CD8-positive, alpha-beta memory T cell (primary cell): ENCODE measurements at regions not wholly inside any gene's neighbourhood (a gene's known extent, or its start where the extent isn't known, plus 50 kb on each side); places are given as distances from the start of the nearest gene placed in this dataset.

Source experiments
- CTCF ChIA-PET: fragments of 350-600 bp; sonication (Branson Sonifier 250); formaldehyde crosslinking; loops from one replicate; lab custom pipeline; 2021; ENCODE audit warnings: antibody characterized with exemption; lab: Charles Lee
- POLR2A ChIA-PET: fragments of 350-600 bp; sonication (Branson Sonifier 250); formaldehyde crosslinking; loops from one replicate; lab custom pipeline; 2021; ENCODE audit warnings: antibody characterized with exemption; lab: Charles Lee
- DNase-seq, 5 donors: peaks; one replicate each; pipeline versions ENCODE4 v3.0.0 to v3.0.0-alpha.2; 2020 to 2022; ENCODE audit warnings: mixed read lengths in 1 of 5
- H3K27ac ChIP-seq: one replicate; pipeline ENCODE4 v1.7.0; 2013; ENCODE audit warnings: low read depth, mild to moderate bottlenecking, low read length, moderate library complexity
- H3K27me3 ChIP-seq: 2 replicates; pipeline ENCODE4 v1.7.0; 2013; ENCODE audit warnings: low read length, mild to moderate bottlenecking; ENCODE audit not compliant: insufficient read depth, poor library complexity, severe bottlenecking
- H3K36me3 ChIP-seq: 2 replicates; pipeline ENCODE4 v1.7.0; 2013; ENCODE audit warnings: mild to moderate bottlenecking, low read length, moderate library complexity; ENCODE audit not compliant: insufficient read depth
- H3K4me1 ChIP-seq: 2 replicates; pipeline ENCODE4 v1.7.0; 2013; ENCODE audit warnings: mild to moderate bottlenecking, low read length, moderate library complexity; ENCODE audit not compliant: insufficient read depth
- H3K4me3 ChIP-seq: 2 replicates; pipeline ENCODE4 v1.7.0; 2013; ENCODE audit warnings: mild to moderate bottlenecking, low read length
- H3K9me3 ChIP-seq: 2 replicates; pipeline ENCODE4 v1.7.0; 2013; ENCODE audit warnings: mild to moderate bottlenecking, low read length
- H3K27ac Mint-ChIP-seq, 8 donors: one replicate each; pipeline ENCODE4 v1.8.0; 2020 to 2021; ENCODE audit warnings: mixed read lengths in 8 of 8, mild to moderate bottlenecking in 6 of 8, inconsistent platforms in 3 of 8, moderate library complexity in 3 of 8
- H3K27me3 Mint-ChIP-seq, 2 donors: one replicate each; pipeline ENCODE4 v1.8.0; 2020 to 2021; ENCODE audit warnings: mixed read lengths in 2 of 2, mild to moderate bottlenecking in 1 of 2, moderate library complexity in 1 of 2
- H3K36me3 Mint-ChIP-seq, 3 donors: one replicate each; pipeline ENCODE4 v1.8.0; 2020 to 2021; ENCODE audit warnings: mixed read lengths in 3 of 3, inconsistent platforms in 1 of 3, mild to moderate bottlenecking in 1 of 3
- H3K4me1 Mint-ChIP-seq, 3 donors: one replicate each; pipeline ENCODE4 v1.8.0; 2020 to 2021; ENCODE audit warnings: mixed read lengths in 3 of 3, inconsistent platforms in 1 of 3, mild to moderate bottlenecking in 1 of 3
- H3K4me3 Mint-ChIP-seq, 7 donors: one replicate each; pipeline ENCODE4 v1.8.0; 2020 to 2021; ENCODE audit warnings: mixed read lengths in 7 of 7, mild to moderate bottlenecking in 6 of 7, moderate library complexity in 4 of 7, inconsistent platforms in 2 of 7
- H3K9me3 Mint-ChIP-seq, 5 donors: one replicate each; pipeline ENCODE4 v1.8.0; 2020 to 2022; ENCODE audit warnings: mixed read lengths in 5 of 5, mild to moderate bottlenecking in 3 of 5, moderate library complexity in 2 of 5, inconsistent platforms in 1 of 5

GRCh38 chr2:234753701-234754100 lies 198.1 kb upstream of the SH3BP4 start:
- no peak overlapping the region for H3K4me3 Mint-ChIP-seq
- H3K4me1 Mint-ChIP-seq, result no peaks in the 10 kb centered on the region
- peaks cover 6 to 11% of the 10 kb centered on the region in 2 donors for H3K27me3 Mint-ChIP-seq
- ChIA-PET POLR2A (no interaction called here), CTCF (no interaction called here)
- Histone ChIP-seq H3K36me3 (no peaks in the 10 kb centered on the region), H3K9me3 (no peaks in the 10 kb centered on the region), H3K4me3 (no peak overlapping the region), H3K27me3 (no peaks in the 10 kb centered on the region), H3K4me1 (no peaks in the 10 kb centered on the region), H3K27ac (no peak overlapping the region)
- H3K36me3 Mint-ChIP-seq, result no peaks in the 10 kb centered on the region
- H3K27ac Mint-ChIP-seq, result no peak overlapping the region
- H3K9me3 Mint-ChIP-seq, result peaks cover 0 to 4% (median 0%) of the 10 kb centered on the region in 5 donors
- no peak for DNase-seq

GRCh38 chr2:234752966-234753365 lies 198.9 kb upstream of the SH3BP4 start:
- Mint-ChIP-seq H3K27ac (no peak overlapping the region), H3K4me1 (no peaks in the 10 kb centered on the region), H3K27me3 (peaks cover 4 to 9% of the 10 kb centered on the region in 2 donors), H3K36me3 (no peaks in the 10 kb centered on the region), H3K9me3 (peaks cover 0 to 5% (median 0%) of the 10 kb centered on the region in 5 donors), H3K4me3 (no peak overlapping the region)
- POLR2A ChIA-PET, result no interaction called here
- Histone ChIP-seq H3K27ac (no peak overlapping the region), H3K27me3 (no peaks in the 10 kb centered on the region), H3K4me1 (no peaks in the 10 kb centered on the region), H3K36me3 (no peaks in the 10 kb centered on the region), H3K4me3 (no peak overlapping the region), H3K9me3 (no peaks in the 10 kb centered on the region)
- no peak for DNase-seq
- CTCF ChIA-PET, result no interaction called here

DNA sequence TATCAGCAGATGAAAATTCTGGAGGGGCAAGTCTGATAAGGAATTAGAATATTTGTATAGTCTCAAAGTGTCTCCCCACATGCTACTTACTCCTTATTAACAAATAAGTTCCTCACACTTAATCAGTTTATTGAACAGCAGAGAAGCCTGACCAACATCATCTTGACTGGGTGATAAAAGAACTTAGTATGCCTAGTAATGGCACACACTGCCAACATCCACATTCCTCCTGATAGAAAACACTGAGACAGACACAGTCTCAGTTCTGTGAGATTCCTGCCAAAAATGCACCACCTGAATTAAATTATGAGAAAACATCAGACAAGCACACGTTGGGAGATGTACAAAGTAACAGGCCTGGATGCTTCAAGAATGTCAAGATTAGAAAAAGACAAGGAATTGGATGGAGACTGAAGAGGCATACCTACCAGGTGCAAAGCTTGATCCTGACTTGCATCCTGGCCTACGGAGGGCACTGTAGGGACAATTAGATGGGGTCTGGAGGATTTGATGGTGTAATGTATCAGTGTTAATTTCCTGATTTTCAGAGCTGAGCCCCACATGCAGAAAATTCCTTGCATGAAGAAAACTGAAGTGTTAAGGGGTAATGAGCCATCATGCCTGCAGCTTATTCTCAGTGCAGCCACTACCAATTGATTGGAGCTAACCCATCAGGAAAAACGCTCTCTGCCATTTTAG lies 200.4 kb upstream of the SH3BP4 start:
- H3K4me3 ChIP-seq, result no peak overlapping the region
- H3K27ac Mint-ChIP-seq, result peak overlapping the region in 1 of 8 donors; percentile 1
- no peaks in the 10 kb centered on the region for H3K27me3 ChIP-seq
- no peaks in the 10 kb centered on the region for H3K9me3 ChIP-seq
- peaks cover 0 to 5% (median 0%) of the 10 kb centered on the region in 5 donors for H3K9me3 Mint-ChIP-seq
- CTCF ChIA-PET, result no interaction called here
- no peaks in the 10 kb centered on the region for H3K36me3 Mint-ChIP-seq
- no peak overlapping the region for H3K27ac ChIP-seq
- H3K36me3 ChIP-seq, result no peaks in the 10 kb centered on the region
- POLR2A ChIA-PET, result no interaction called here
- DNase-seq, result no peak
- H3K4me1 Mint-ChIP-seq, result no peaks in the 10 kb centered on the region
- H3K4me1 ChIP-seq, result no peaks in the 10 kb centered on the region
- peaks cover 8 to 19% of the 10 kb centered on the region in 2 donors for H3K27me3 Mint-ChIP-seq
- H3K4me3 Mint-ChIP-seq, result no peak overlapping the region

GRCh38 chr2:234747833-234748559 lies 203.8 kb upstream of the SH3BP4 start:
- Mint-ChIP-seq H3K4me1 (no peaks in the 10 kb centered on the region), H3K9me3 (peaks cover 0 to 3% (median 0%) of the 10 kb centered on the region in 5 donors), H3K27me3 (peaks cover 8 to 46% of the 10 kb centered on the region in 2 donors), H3K27ac (no peak overlapping the region), H3K4me3 (no peak overlapping the region), H3K36me3 (no peaks in the 10 kb centered on the region)
- DNase-seq, result no peak
- no peaks in the 10 kb centered on the region for H3K4me1 ChIP-seq
- no peaks in the 10 kb centered on the region for H3K27me3 ChIP-seq
- ChIA-PET CTCF (no interaction called here), POLR2A (no interaction called here)
- no peak overlapping the region for H3K4me3 ChIP-seq
- H3K36me3 ChIP-seq, result no peaks in the 10 kb centered on the region
- no peaks in the 10 kb centered on the region for H3K9me3 ChIP-seq
- no peak overlapping the region for H3K27ac ChIP-seq

- Histone ChIP-seq H3K9me3 (no peaks in the 10 kb centered on the region), H3K36me3 (no peaks in the 10 kb centered on the region), H3K27ac (no peak overlapping the region), H3K4me3 (no peak overlapping the region), H3K27me3 (no peaks in the 10 kb centered on the region), H3K4me1 (no peaks in the 10 kb centered on the region)
- no peaks in the 10 kb centered on the region for H3K4me1 Mint-ChIP-seq
- CTCF ChIA-PET, result no interaction called here
- POLR2A ChIA-PET, result no interaction called here
- H3K36me3 Mint-ChIP-seq, result no peaks in the 10 kb centered on the region
- no peak overlapping the region for H3K4me3 Mint-ChIP-seq
- no peak overlapping the region for H3K27ac Mint-ChIP-seq
- H3K27me3 Mint-ChIP-seq, result peaks cover 8 to 48% of the 10 kb centered on the region in 2 donors
- no peak for DNase-seq
- H3K9me3 Mint-ChIP-seq, result peaks cover 0 to 3% (median 0%) of the 10 kb centered on the region in 5 donors
Measured at GRCh38 chr2:234747032-234747431, 204.8 kb upstream of the SH3BP4 start.

DNA sequence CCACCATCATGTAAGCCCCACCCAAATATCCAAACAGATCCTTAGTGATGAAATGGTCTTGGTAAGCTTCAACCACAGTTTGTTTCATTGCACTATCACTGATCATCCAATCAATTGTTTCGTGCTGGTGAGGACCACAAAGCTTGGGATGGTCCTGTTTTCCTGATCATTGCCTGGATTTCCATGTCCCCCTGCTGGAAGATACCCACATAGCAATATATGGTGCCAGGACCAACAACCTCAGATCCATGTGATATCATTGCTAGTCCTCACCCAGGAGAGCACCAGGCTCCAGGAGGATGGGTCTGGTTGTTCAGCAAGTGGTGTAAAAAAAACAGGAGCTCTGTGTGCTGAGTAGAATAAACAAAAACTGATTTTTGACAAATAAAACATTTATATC lies 206.5 kb upstream of the SH3BP4 start:
- no peak for DNase-seq
- no peak overlapping the region for H3K4me3 ChIP-seq
- H3K4me1 ChIP-seq, result no peaks in the 10 kb centered on the region
- H3K36me3 Mint-ChIP-seq, result no peaks in the 10 kb centered on the region
- peaks cover 0 to 9% (median 3%) of the 10 kb centered on the region in 5 donors for H3K9me3 Mint-ChIP-seq
- H3K27ac Mint-ChIP-seq, result no peak overlapping the region
- H3K27me3 ChIP-seq, result no peaks in the 10 kb centered on the region
- H3K4me1 Mint-ChIP-seq, result no peaks in the 10 kb centered on the region
- H3K4me3 Mint-ChIP-seq, result no peak overlapping the region
- POLR2A ChIA-PET, result no interaction called here
- no peaks in the 10 kb centered on the region for H3K36me3 ChIP-seq
- CTCF ChIA-PET, result no interaction called here
- no peak overlapping the region for H3K27ac ChIP-seq
- peaks cover 11 to 52% of the 10 kb centered on the region in 2 donors for H3K27me3 Mint-ChIP-seq
- no peaks in the 10 kb centered on the region for H3K9me3 ChIP-seq

DNA sequence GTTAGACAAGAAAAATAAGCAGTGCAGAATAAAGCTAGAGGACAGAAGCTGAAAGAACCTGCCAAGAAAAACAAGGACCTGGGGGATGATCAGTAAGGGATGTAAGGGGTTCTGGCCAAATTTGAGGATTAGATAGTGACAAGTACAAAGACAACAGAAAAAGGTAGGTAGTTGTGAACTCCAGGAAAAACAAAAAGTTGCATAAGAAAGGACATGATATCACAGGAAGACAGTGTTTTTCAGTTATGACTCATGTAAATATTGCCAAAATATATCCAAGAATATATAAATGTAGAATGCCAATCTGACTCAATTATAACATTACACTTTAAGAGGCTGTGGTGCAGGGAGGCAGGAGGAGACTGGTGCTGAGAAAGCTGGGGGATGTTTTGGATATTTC lies 209.8 kb upstream of the SH3BP4 start:
- Histone ChIP-seq H3K4me3 (no peak overlapping the region), H3K4me1 (no peaks in the 10 kb centered on the region), H3K27ac (no peak overlapping the region), H3K9me3 (no peaks in the 10 kb centered on the region), H3K27me3 (no peaks in the 10 kb centered on the region), H3K36me3 (no peaks in the 10 kb centered on the region)
- H3K9me3 Mint-ChIP-seq, result peaks cover 0 to 9% (median 3%) of the 10 kb centered on the region in 5 donors
- ChIA-PET CTCF (no interaction called here), POLR2A (no interaction called here)
- DNase-seq, result no peak
- no peaks in the 10 kb centered on the region for H3K36me3 Mint-ChIP-seq
- no peak overlapping the region for H3K27ac Mint-ChIP-seq
- no peaks in the 10 kb centered on the region for H3K4me1 Mint-ChIP-seq
- peaks cover 24 to 67% of the 10 kb centered on the region in 2 donors for H3K27me3 Mint-ChIP-seq
- H3K4me3 Mint-ChIP-seq, result no peak overlapping the region

GRCh38 chr2:234739061-234739460 lies 212.8 kb upstream of the SH3BP4 start:
- H3K9me3 Mint-ChIP-seq, result peaks cover 6 to 17% (median 14%) of the 10 kb centered on the region in 5 donors
- Histone ChIP-seq H3K36me3 (no peaks in the 10 kb centered on the region), H3K27ac (no peak overlapping the region), H3K4me1 (no peaks in the 10 kb centered on the region), H3K9me3 (no peaks in the 10 kb centered on the region), H3K27me3 (no peaks in the 10 kb centered on the region), H3K4me3 (no peak overlapping the region)
- ChIA-PET POLR2A (no interaction called here), CTCF (no interaction called here)
- peaks cover 27 to 62% of the 10 kb centered on the region in 2 donors for H3K27me3 Mint-ChIP-seq
- no peaks in the 10 kb centered on the region for H3K4me1 Mint-ChIP-seq
- DNase-seq, result no peak
- no peak overlapping the region for H3K4me3 Mint-ChIP-seq
- H3K27ac Mint-ChIP-seq, result no peak overlapping the region
- H3K36me3 Mint-ChIP-seq, result peaks cover 0 to 10% (median 0%) of the 10 kb centered on the region in 3 donors
